ENCODE measurements at regions not wholly inside any gene's neighbourhood (a gene's known extent, or its start where the extent isn't known, plus 50 kb on each side); places are given as distances from the start of the nearest gene placed in this dataset.

DNA sequence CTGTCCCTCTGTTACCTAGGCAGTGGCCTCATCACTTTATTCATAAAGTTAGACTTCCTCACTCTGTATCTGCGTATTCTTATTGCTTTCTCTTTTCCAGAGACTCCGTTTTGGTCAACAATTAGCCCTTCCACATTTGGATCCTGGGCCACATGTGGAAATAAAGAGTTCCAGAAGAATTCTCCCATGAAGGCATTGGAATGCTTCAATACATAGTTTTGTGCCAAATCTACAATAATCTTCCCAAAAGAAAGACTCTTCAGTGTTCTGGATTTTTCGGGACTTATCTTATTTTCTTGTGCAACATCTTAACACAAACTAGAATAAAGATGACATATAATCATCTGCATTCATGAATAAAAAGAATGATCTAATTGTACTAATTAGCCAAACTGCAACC, 187.7 kb upstream of the BMP2 start:
- Mint-ChIP-seq H3K4me3 (ENCODE audit: unreplicated experiment) (no peak overlapping the region), H3K27me3 (ENCODE audit: low read depth) (peaks cover 2% of the 10 kb centered on the region), H3K27ac (ENCODE audit: unreplicated experiment) (no peak overlapping the region), H3K4me1 (ENCODE audit: low read depth) (peaks cover 16% of the 10 kb centered on the region), H3K9me3 (ENCODE audit: low read depth) (no peaks in the 10 kb centered on the region), H3K36me3 (ENCODE audit: low read depth) (no peaks in the 10 kb centered on the region)
- DNase-seq (ENCODE audit: low spot score) = no peak
- TF ChIP-seq, protein P1, sequence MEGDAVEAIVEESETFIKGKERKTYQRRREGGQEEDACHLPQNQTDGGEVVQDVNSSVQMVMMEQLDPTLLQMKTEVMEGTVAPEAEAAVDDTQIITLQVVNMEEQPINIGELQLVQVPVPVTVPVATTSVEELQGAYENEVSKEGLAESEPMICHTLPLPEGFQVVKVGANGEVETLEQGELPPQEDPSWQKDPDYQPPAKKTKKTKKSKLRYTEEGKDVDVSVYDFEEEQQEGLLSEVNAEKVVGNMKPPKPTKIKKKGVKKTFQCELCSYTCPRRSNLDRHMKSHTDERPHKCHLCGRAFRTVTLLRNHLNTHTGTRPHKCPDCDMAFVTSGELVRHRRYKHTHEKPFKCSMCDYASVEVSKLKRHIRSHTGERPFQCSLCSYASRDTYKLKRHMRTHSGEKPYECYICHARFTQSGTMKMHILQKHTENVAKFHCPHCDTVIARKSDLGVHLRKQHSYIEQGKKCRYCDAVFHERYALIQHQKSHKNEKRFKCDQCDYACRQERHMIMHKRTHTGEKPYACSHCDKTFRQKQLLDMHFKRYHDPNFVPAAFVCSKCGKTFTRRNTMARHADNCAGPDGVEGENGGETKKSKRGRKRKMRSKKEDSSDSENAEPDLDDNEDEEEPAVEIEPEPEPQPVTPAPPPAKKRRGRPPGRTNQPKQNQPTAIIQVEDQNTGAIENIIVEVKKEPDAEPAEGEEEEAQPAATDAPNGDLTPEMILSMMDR (IDR thresholded peaks at IDR 0.05) = no peak

DNA sequence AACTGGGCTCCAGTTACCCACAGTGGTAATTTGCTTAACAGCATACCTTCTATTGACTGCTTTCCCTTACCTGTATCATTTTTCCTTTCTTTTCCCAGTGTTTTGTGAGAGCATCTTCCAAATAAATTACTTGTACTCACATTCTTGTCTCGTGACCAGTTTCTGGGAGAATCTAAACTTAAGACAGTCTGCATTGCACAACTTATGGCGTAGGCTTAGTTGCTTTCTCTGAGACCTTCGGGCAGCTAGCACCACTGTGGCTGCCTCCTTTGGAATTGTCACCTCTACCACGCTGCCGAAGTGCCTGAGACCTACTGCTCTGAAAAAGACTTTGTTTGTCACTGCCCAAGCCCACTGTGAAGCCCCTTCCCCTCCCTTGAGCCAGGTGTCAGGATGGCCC, 188.1 kb upstream of the BMP2 start:
- Mint-ChIP-seq H3K4me3 (ENCODE audit: unreplicated experiment) (no peak overlapping the region), H3K27me3 (ENCODE audit: low read depth) (peaks cover 2% of the 10 kb centered on the region), H3K9me3 (ENCODE audit: low read depth) (no peaks in the 10 kb centered on the region), H3K27ac (ENCODE audit: unreplicated experiment) (no peak overlapping the region), H3K36me3 (ENCODE audit: low read depth) (no peaks in the 10 kb centered on the region), H3K4me1 (ENCODE audit: low read depth) (peaks cover 16% of the 10 kb centered on the region)
- DNase-seq (ENCODE audit: low spot score) = no peak
- TF ChIP-seq, protein P1 (IDR thresholded peaks at IDR 0.05) = no peak

DNA sequence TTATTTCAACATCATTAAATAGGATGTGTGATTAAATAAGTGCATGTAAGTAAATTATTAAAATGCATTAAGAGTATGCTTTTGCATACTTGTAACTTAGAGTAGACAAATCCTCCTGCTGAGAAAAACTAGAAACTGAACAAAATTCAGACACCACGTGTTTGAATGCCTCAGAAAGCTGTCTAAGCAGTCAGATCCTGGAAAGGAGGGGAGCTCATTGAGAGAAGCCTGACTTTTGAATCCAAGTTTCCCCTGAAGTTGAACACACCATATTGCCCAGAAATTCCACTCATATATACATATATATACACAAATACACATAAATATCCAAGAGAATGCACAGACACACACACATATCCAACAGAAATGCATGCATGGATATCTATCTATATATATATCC, 190.0 kb upstream of the BMP2 start:
- Mint-ChIP-seq H3K4me1 (ENCODE audit: low read depth) (peaks cover 16% of the 10 kb centered on the region), H3K27ac (ENCODE audit: unreplicated experiment) (no peak overlapping the region)
- TF ChIP-seq, protein P1 (IDR thresholded peaks at IDR 0.05) = no peak

DNA sequence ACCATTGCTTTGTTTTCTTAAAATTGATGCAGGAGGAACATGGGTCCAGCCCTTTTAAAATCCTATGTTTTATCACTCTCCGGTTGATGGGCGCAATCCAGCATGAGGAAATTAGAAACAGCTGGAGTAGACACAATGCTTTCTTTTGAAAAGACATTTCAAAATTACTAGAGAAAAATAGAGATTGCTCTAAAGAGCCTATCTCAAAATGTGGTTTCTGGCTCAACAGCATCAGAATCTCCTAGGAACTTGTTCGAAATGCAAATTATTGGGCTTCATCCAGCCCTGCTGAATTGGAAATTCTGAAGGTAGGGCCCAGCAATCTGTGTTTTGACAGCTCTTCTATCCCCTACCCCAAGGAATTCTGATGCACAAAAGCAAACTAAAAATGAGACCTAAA, 190.8 kb upstream of the BMP2 start:
- DNase-seq (ENCODE audit: low spot score) = no peak
- Mint-ChIP-seq H3K36me3 (ENCODE audit: low read depth) (no peaks in the 10 kb centered on the region), H3K4me3 (ENCODE audit: unreplicated experiment) (no peak overlapping the region), H3K27ac (ENCODE audit: unreplicated experiment) (no peak overlapping the region), H3K27me3 (ENCODE audit: low read depth) (peaks cover 2% of the 10 kb centered on the region), H3K4me1 (ENCODE audit: low read depth) (peaks cover 16% of the 10 kb centered on the region), H3K9me3 (ENCODE audit: low read depth) (no peaks in the 10 kb centered on the region)
- TF ChIP-seq, protein P1 (IDR thresholded peaks at IDR 0.05) = no peak

More for the DNA sequence above, 190.0 kb upstream of the BMP2 start:
- DNase-seq (ENCODE audit: low spot score) = no peak
- peaks cover 2% of the 10 kb centered on the region for H3K27me3 Mint-ChIP-seq (ENCODE audit: low read depth)
- no peak overlapping the region for H3K4me3 Mint-ChIP-seq (ENCODE audit: unreplicated experiment)
- H3K9me3 Mint-ChIP-seq (ENCODE audit: low read depth) = no peaks in the 10 kb centered on the region
- H3K36me3 Mint-ChIP-seq (ENCODE audit: low read depth) = no peaks in the 10 kb centered on the region

DNA sequence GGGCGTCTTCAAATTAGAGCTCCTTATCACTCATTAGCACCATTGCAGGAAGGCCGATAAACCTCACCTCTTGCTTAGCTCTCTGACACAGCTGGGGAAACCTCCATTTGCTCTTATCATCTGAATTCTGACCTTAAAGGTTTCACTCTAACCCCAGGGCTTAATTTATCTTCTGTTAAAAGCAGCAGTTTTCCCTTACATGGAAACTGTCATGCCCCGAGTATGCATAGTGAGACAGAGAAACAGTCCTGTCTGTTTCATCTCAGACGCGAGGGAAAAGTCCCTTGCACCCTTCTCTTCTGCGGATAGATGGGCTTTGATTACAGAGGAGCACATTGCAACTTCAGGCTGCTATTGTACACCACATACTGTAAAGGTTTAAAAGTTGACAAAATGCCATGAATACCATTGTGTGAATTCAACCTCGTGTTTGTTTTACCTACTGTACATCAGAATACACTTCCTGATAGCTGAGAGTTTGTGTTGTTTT, 191.5 kb upstream of the BMP2 start:
- Mint-ChIP-seq H3K4me1 (ENCODE audit: low read depth) (peaks cover 16% of the 10 kb centered on the region), H3K36me3 (ENCODE audit: low read depth) (no peaks in the 10 kb centered on the region), H3K9me3 (ENCODE audit: low read depth) (no peaks in the 10 kb centered on the region), H3K27ac (ENCODE audit: unreplicated experiment) (no peak overlapping the region), H3K4me3 (ENCODE audit: unreplicated experiment) (no peak overlapping the region), H3K27me3 (ENCODE audit: low read depth) (peaks cover under 1% of the 10 kb centered on the region)
- TF ChIP-seq, protein P1 (IDR thresholded peaks at IDR 0.05) = no peak
- no peak for DNase-seq (ENCODE audit: low spot score)
